CD4-positive, alpha-beta T cell (primary cell): ENCODE measurements at regions not wholly inside any gene's neighbourhood (a gene's known extent, or its start where the extent isn't known, plus 50 kb on each side); places are given as distances from the start of the nearest gene placed in this dataset.

ENCODE experiments used
- ATAC-seq: fragments of 200-7000 bp; cut with Tn5 transposase; one replicate; pipeline ENCODE4 v1.10.0; 2022; ENCODE audit warnings: mild to moderate bottlenecking; ENCODE audit not compliant: poor library complexity
- CTCF ChIA-PET: fragments of 350-600 bp; sonication (Branson Sonifier 250); formaldehyde crosslinking; loops from one replicate; lab custom pipeline; 2021; ENCODE audit warnings: antibody characterized with exemption, inconsistent platforms; lab: Charles Lee
- POLR2A ChIA-PET: fragments of 350-600 bp; sonication (Branson Sonifier 250); formaldehyde crosslinking; loops from one replicate; lab custom pipeline; 2021; ENCODE audit warnings: antibody characterized with exemption, inconsistent platforms; lab: Charles Lee
- DNase-seq, 14 experiments: peaks; one replicate each; pipeline ENCODE4 v3.0.0-alpha.2; 2013 to 2020; ENCODE audit warnings: mixed read lengths in 2 of 14
- H3K27ac ChIP-seq, 2 donors: one replicate each; pipeline versions ENCODE4 v1.5.1 to v1.7.0; 2013; ENCODE audit warnings: low read length in 2 of 2, low read depth in 1 of 2, mild to moderate bottlenecking in 1 of 2
- H3K27me3 ChIP-seq, 2 experiments: 1 replicate in 1 of 2; 2 replicates in 1 of 2; pipeline versions ENCODE4 v1.6.1 to v1.7.0; 2013; ENCODE audit warnings: low read length in 2 of 2, control low read depth in 1 of 2, mild to moderate bottlenecking in 1 of 2, moderate library complexity in 1 of 2; ENCODE audit not compliant: insufficient read depth in 2 of 2, control insufficient read depth in 1 of 2
- H3K36me3 ChIP-seq: one replicate; pipeline ENCODE4 v1.6.1; 2013; ENCODE audit warnings: low read length, control low read depth; ENCODE audit not compliant: insufficient read depth
- H3K4me1 ChIP-seq: one replicate; pipeline ENCODE4 v1.6.1; 2013; ENCODE audit warnings: low read length, control low read depth; ENCODE audit not compliant: insufficient read depth
- H3K4me3 ChIP-seq: one replicate; pipeline ENCODE4 v1.5.1; 2013; ENCODE audit warnings: mild to moderate bottlenecking, low read length, moderate library complexity
- H3K9me3 ChIP-seq, 2 experiments: 1 replicate in 1 of 2; 2 replicates in 1 of 2; pipeline versions ENCODE4 v1.6.1 to v1.7.0; 2013; ENCODE audit warnings: low read length in 2 of 2, mild to moderate bottlenecking in 2 of 2, control low read depth in 1 of 2, moderate library complexity in 1 of 2; ENCODE audit not compliant: control insufficient read depth in 1 of 2, insufficient read depth in 1 of 2
- H3K27ac Mint-ChIP-seq: one replicate; pipeline ENCODE4 v1.8.0; 2020; ENCODE audit warnings: mixed read lengths
- H3K27me3 Mint-ChIP-seq: one replicate; pipeline ENCODE4 v1.8.0; 2021; ENCODE audit warnings: mixed read lengths
- H3K36me3 Mint-ChIP-seq: one replicate; pipeline ENCODE4 v1.8.0; 2021; ENCODE audit warnings: low read depth, mixed read lengths
- H3K4me1 Mint-ChIP-seq: one replicate; pipeline ENCODE4 v1.8.0; 2021; ENCODE audit warnings: low read depth, mixed read lengths
- H3K4me3 Mint-ChIP-seq: one replicate; pipeline ENCODE4 v1.8.0; 2020; ENCODE audit warnings: mild to moderate bottlenecking, mixed read lengths
- H3K9me3 Mint-ChIP-seq: one replicate; pipeline ENCODE4 v1.8.0; 2020; ENCODE audit warnings: mixed read lengths
- intact Hi-C, 2 experiments: fragments of 100-400 bp; cut with DNase I in 1 of 2; cut with micrococcal nuclease in 1 of 2; formaldehyde crosslinking; loops; one replicate each; pipeline versions ENCODE4 v1.15.1 to v1.9.0; 2023 to 2025; cut with DNase I, micrococcal nuclease
- TF ChIP-seq, protein P1 (sequence below): fragments of 200-600 bp; IDR thresholded peaks from one replicate; pipeline ENCODE4 v1.8.0; 2022; ENCODE audit warnings: antibody characterized with exemption, mild to moderate bottlenecking

- Histone ChIP-seq H3K9me3 (peaks cover 0 to 12% of the 10 kb centered on the region in 2 experiments), H3K27ac (no peak overlapping the region), H3K4me3 (no peak overlapping the region), H3K4me1 (no peaks in the 10 kb centered on the region), H3K27me3 (peaks cover 0 to 5% of the 10 kb centered on the region in 2 experiments), H3K36me3 (no peaks in the 10 kb centered on the region)
- DNase-seq = no peak
- CTCF ChIA-PET = no interaction called here
- Mint-ChIP-seq H3K4me3 (no peak overlapping the region), H3K4me1 (no peaks in the 10 kb centered on the region), H3K9me3 (peaks cover 5% of the 10 kb centered on the region), H3K36me3 (no peaks in the 10 kb centered on the region), H3K27ac (no peak overlapping the region), H3K27me3 (peaks cover 44% of the 10 kb centered on the region)
- intact Hi-C loops = no loop called here
- ATAC-seq = no peak
- POLR2A ChIA-PET = no interaction called here
- TF ChIP-seq, protein P1, sequence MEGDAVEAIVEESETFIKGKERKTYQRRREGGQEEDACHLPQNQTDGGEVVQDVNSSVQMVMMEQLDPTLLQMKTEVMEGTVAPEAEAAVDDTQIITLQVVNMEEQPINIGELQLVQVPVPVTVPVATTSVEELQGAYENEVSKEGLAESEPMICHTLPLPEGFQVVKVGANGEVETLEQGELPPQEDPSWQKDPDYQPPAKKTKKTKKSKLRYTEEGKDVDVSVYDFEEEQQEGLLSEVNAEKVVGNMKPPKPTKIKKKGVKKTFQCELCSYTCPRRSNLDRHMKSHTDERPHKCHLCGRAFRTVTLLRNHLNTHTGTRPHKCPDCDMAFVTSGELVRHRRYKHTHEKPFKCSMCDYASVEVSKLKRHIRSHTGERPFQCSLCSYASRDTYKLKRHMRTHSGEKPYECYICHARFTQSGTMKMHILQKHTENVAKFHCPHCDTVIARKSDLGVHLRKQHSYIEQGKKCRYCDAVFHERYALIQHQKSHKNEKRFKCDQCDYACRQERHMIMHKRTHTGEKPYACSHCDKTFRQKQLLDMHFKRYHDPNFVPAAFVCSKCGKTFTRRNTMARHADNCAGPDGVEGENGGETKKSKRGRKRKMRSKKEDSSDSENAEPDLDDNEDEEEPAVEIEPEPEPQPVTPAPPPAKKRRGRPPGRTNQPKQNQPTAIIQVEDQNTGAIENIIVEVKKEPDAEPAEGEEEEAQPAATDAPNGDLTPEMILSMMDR = no peak
Observed at GRCh38 chr15:26158176-26158575, 295.0 kb upstream of the ATP10A start.

- POLR2A ChIA-PET = no interaction called here
- H3K9me3 Mint-ChIP-seq = peaks cover 6% of the 10 kb centered on the region
- no peak overlapping the region for H3K4me3 Mint-ChIP-seq
- no peak for ATAC-seq
- no peaks in the 10 kb centered on the region for H3K36me3 Mint-ChIP-seq
- Histone ChIP-seq H3K27ac (no peak overlapping the region), H3K27me3 (peaks cover 0 to 5% of the 10 kb centered on the region in 2 experiments), H3K9me3 (peaks cover 0 to 12% of the 10 kb centered on the region in 2 experiments), H3K4me3 (no peak overlapping the region), H3K4me1 (no peaks in the 10 kb centered on the region), H3K36me3 (no peaks in the 10 kb centered on the region)
- CTCF ChIA-PET = no interaction called here
- DNase-seq = no peak
- TF ChIP-seq, protein P1 = no peak
- H3K4me1 Mint-ChIP-seq = no peaks in the 10 kb centered on the region
- peaks cover 45% of the 10 kb centered on the region for H3K27me3 Mint-ChIP-seq
- intact Hi-C loops = no loop called here
- H3K27ac Mint-ChIP-seq = no peak overlapping the region
Observed at GRCh38 chr15:26157081-26157480, 294.0 kb upstream of the ATP10A start.

- no peak for DNase-seq
- H3K4me1 Mint-ChIP-seq = no peaks in the 10 kb centered on the region
- intact Hi-C loops = no loop called here
Observed at GRCh38 chr15:26156051-26156450, 292.9 kb upstream of the ATP10A start.

More at GRCh38 chr15:26156051-26156450, 292.9 kb upstream of the ATP10A start:
- H3K27ac Mint-ChIP-seq = no peak overlapping the region
- H3K4me3 Mint-ChIP-seq = no peak overlapping the region
- Histone ChIP-seq H3K9me3 (peaks cover 0 to 7% of the 10 kb centered on the region in 2 experiments), H3K4me3 (no peak overlapping the region), H3K4me1 (no peaks in the 10 kb centered on the region), H3K27ac (no peak overlapping the region), H3K36me3 (no peaks in the 10 kb centered on the region), H3K27me3 (peaks cover 0 to 5% of the 10 kb centered on the region in 2 experiments)
- CTCF ChIA-PET = no interaction called here
- ATAC-seq = no peak
- POLR2A ChIA-PET = no interaction called here
- TF ChIP-seq, protein P1 = no peak
- H3K9me3 Mint-ChIP-seq = peaks cover 6% of the 10 kb centered on the region
- no peaks in the 10 kb centered on the region for H3K36me3 Mint-ChIP-seq
- H3K27me3 Mint-ChIP-seq = peaks cover 45% of the 10 kb centered on the region
